SK-N-SH treated with all-trans-retinoic acid at 6 μM for 48 hours (cell line): ENCODE measurements at regions not wholly inside any gene's neighbourhood (a gene's known extent, or its start where the extent isn't known, plus 50 kb on each side); places are given as distances from the start of the nearest gene placed in this dataset.

Experiments
- BACH2 ChIP-seq: fragments of 250-450 bp; sonication (Bioruptor Pico); IDR thresholded peaks from 2 replicates; pipeline ENCODE4 v1.9.0; 2021; ENCODE audit warnings: mild to moderate bottlenecking, borderline replicate concordance
- CREB5 ChIP-seq: fragments of 250-450 bp; sonication (Bioruptor Pico); IDR thresholded peaks from 2 replicates; pipeline ENCODE4 v1.5.1; 2020; ENCODE audit warnings: low read depth, mild to moderate bottlenecking, moderate library complexity
- CSRNP3 ChIP-seq: fragments of 250-450 bp; sonication (Bioruptor Pico); IDR thresholded peaks from 2 replicates; pipeline ENCODE4 v1.5.1; 2021; ENCODE audit warnings: mild to moderate bottlenecking, moderate library complexity
- OSR1 ChIP-seq: fragments of 250-450 bp; sonication (Bioruptor Pico); IDR thresholded peaks from 2 replicates; pipeline ENCODE4 v1.8.0; 2022; ENCODE audit warnings: moderate library complexity, mild to moderate bottlenecking, inconsistent platforms
- PATZ1 ChIP-seq: fragments of 250-450 bp; sonication (Bioruptor Pico); IDR thresholded peaks from 2 replicates; pipeline ENCODE4 v1.8.0; 2020; ENCODE audit warnings: mild to moderate bottlenecking, moderate library complexity, borderline replicate concordance
- POU6F1 ChIP-seq: fragments of 250-450 bp; sonication (Bioruptor Pico); IDR thresholded peaks from 2 replicates; pipeline ENCODE4 v1.8.0; 2021; ENCODE audit warnings: low read depth, mild to moderate bottlenecking, moderate library complexity, borderline replicate concordance
- SNAI2 ChIP-seq: fragments of 250-450 bp; sonication (Bioruptor Pico); IDR thresholded peaks from 2 replicates; pipeline ENCODE4 v1.5.0; 2020; ENCODE audit warnings: mild to moderate bottlenecking, moderate library complexity
- TCF4 ChIP-seq: fragments of 250-450 bp; sonication (Bioruptor Pico); IDR thresholded peaks from 2 replicates; pipeline ENCODE4 v1.8.0; 2021; ENCODE audit warnings: mild to moderate bottlenecking, moderate library complexity, borderline replicate concordance
- ZFP30 ChIP-seq: fragments of 450-650 bp; formaldehyde crosslinking; IDR thresholded peaks from 2 replicates; pipeline ENCODE4 v1.5.0; 2022; ENCODE audit warnings: mild to moderate bottlenecking, moderate library complexity

GRCh38 chr12:30329281-30329680 lies 366.4 kb downstream of the IPO8 start:
- TF ChIP-seq BACH2 (CRISPR knock-in tag) = no peak
- TF ChIP-seq ZFP30 = no peak
- TF ChIP-seq SNAI2 (CRISPR knock-in tag) = no peak
- no peak for TF ChIP-seq CREB5 (CRISPR knock-in tag)
- no peak for TF ChIP-seq CSRNP3 (CRISPR knock-in tag)
- no peak for TF ChIP-seq TCF4 (CRISPR knock-in tag)
- no peak for TF ChIP-seq POU6F1
- TF ChIP-seq OSR1 = no peak
- TF ChIP-seq PATZ1 (CRISPR knock-in tag) = no peak
